ENCODE measurements at regions not wholly inside any gene's neighbourhood (a gene's known extent, or its start where the extent isn't known, plus 50 kb on each side); places are given as distances from the start of the nearest gene placed in this dataset.

DNA sequence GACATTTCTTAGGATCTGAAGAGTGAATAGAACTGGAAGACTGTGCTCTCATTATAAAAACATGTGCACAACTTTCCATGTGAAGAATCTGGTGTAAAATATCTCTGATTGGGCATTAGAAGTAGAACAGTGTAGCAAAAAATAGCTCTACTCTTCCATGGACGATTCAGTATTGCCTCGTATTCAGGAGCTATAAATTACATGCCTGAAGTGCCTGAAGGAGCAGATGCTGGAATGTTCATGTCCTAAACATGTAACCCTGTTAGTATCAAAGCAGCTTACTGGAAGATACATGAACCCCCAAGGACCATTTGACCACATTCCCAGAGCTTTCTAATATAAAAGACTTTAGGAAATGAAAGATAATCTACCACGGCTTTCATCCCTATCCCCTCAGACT is 528.9 kb downstream of the DACH1 start:
- TF ChIP-seq CTCF (IDR thresholded peaks at IDR 0.05; ENCODE audit: low read depth, low read length, missing control alignments): no peak
- no peak overlapping the region for H3K4me3 ChIP-seq (ENCODE audit: low read depth, low read length)
- no peak for DNase-seq (ENCODE audit: low read depth)
- in situ Hi-C loops (cut with HindIII; ENCODE audit: low sequenced_read_pairs): no loop called here

- TF ChIP-seq CTCF (IDR thresholded peaks at IDR 0.05; ENCODE audit: low read depth, low read length, missing control alignments): no peak
- no peak overlapping the region for H3K4me3 ChIP-seq (ENCODE audit: low read depth, low read length)
- DNase-seq (ENCODE audit: low read depth): no peak
- in situ Hi-C loops (cut with HindIII; ENCODE audit: low sequenced_read_pairs): no loop called here
These were observed 539.7 kb downstream of the DACH1 start for GRCh38 chr13:71327266-71327665.

GRCh38 chr13:71325556-71325955 is 541.4 kb downstream of the DACH1 start:
- in situ Hi-C loops (cut with HindIII; ENCODE audit: low sequenced_read_pairs): no loop called here
- DNase-seq (ENCODE audit: low read depth): no peak
- TF ChIP-seq CTCF (IDR thresholded peaks at IDR 0.05; ENCODE audit: low read depth, low read length, missing control alignments): no peak
- H3K4me3 ChIP-seq (ENCODE audit: low read depth, low read length): no peak overlapping the region

DNA sequence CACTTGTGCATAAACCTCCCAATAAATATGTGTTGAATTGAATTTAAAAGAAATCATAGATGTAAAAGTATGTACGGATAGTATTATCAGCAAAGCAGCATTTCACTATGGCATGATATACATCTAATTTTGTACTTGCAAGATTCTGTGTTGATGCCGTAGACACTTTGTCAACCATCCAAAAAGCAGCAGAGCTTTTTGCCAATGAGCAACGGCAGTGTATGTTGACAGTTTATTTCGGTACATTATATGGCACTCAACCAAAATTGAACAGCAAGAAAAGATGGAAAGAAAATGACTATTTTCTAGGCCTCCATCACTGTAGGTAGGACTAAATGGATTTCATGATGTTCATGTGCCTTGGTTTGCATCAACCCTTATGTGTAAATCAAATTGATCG is 543.7 kb downstream of the DACH1 start:
- no peak for TF ChIP-seq CTCF (IDR thresholded peaks at IDR 0.05; ENCODE audit: low read depth, low read length, missing control alignments)
- H3K4me3 ChIP-seq (ENCODE audit: low read depth, low read length): no peak overlapping the region
- in situ Hi-C loops (cut with HindIII; ENCODE audit: low sequenced_read_pairs): no loop called here
- no peak for DNase-seq (ENCODE audit: low read depth)

- H3K4me3 ChIP-seq (ENCODE audit: low read depth, low read length): no peak overlapping the region
- in situ Hi-C loops (cut with HindIII; ENCODE audit: low sequenced_read_pairs): no loop called here
- TF ChIP-seq CTCF (IDR thresholded peaks at IDR 0.05; ENCODE audit: low read depth, low read length, missing control alignments): peak; percentile 18
- DNase-seq (ENCODE audit: low read depth): no peak
These were observed 546.6 kb downstream of the DACH1 start for GRCh38 chr13:71320452-71320851.

- DNase-seq (ENCODE audit: low read depth): no peak
- no peak for TF ChIP-seq CTCF (IDR thresholded peaks at IDR 0.05; ENCODE audit: low read depth, low read length, missing control alignments)
- no peak overlapping the region for H3K4me3 ChIP-seq (ENCODE audit: low read depth, low read length)
- in situ Hi-C loops (cut with HindIII; ENCODE audit: low sequenced_read_pairs): no loop called here
These were observed 550.1 kb downstream of the DACH1 start for GRCh38 chr13:71316792-71317363.

DNA sequence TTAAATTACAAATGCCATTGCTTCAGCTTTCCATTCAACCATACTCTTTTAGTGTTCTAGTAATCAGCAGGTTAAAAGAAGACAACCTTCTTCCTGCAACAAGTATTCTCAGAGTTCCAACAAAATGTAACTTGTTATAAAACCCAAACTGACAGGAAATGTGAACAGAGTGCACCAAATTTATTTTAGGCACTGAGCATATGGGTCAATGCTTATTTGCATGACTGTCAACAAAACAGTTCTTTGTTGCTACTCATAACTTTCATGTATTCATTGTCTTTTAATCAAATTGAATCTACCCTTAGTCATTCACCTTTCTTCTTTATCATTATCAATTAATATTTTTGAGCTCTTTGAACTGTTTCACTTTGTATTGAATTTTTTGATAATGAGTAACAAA is 554.1 kb downstream of the DACH1 start:
- no peak for DNase-seq (ENCODE audit: low read depth)
- in situ Hi-C loops (cut with HindIII; ENCODE audit: low sequenced_read_pairs): no loop called here
- TF ChIP-seq CTCF (IDR thresholded peaks at IDR 0.05; ENCODE audit: low read depth, low read length, missing control alignments): no peak
- H3K4me3 ChIP-seq (ENCODE audit: low read depth, low read length): no peak overlapping the region

Data from astrocyte of the cerebellum (primary cell).